GM21447 (cell line): ENCODE measurements at regions not wholly inside any gene's neighbourhood (a gene's known extent, or its start where the extent isn't known, plus 50 kb on each side); places are given as distances from the start of the nearest gene placed in this dataset.
"Not testable (repeated sequence)": the region's sequence is repeated elsewhere in the genome, so short reads cannot be mapped to it uniquely, and the experiment has no call there.

Experiments
- ATAC-seq: cut with Tn5 transposase; IDR thresholded peaks from one replicate; pipeline ENCODE4 v1.9.1; 2021; ENCODE audit not compliant: unreplicated experiment

DNA sequence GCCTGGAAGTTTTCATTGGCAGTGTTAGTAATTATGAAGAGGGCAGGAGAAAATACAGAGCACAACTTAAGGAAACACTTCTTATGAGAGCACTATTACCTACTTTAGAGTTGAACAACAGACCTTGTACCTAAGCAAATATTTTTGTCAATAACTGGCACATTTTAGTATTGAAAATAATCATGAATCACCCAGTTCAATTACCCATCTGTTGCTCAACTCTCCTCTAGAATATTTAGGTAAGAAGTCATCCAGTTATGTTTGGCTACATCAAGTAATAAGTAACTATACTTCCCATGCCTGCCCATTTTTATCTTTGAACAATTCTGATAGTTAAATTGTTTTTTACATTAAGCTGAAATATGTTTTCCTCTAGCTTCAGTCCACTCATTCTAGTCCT is 893.4 kb downstream of the DIAPH3 start:
- ATAC-seq = no peak

GRCh38 chr13:59274958-59275727 is 888.6 kb downstream of the DIAPH3 start:
- no peak for ATAC-seq

GRCh38 chr13:59276436-59276835 is 887.3 kb downstream of the DIAPH3 start:
- no peak for ATAC-seq

DNA sequence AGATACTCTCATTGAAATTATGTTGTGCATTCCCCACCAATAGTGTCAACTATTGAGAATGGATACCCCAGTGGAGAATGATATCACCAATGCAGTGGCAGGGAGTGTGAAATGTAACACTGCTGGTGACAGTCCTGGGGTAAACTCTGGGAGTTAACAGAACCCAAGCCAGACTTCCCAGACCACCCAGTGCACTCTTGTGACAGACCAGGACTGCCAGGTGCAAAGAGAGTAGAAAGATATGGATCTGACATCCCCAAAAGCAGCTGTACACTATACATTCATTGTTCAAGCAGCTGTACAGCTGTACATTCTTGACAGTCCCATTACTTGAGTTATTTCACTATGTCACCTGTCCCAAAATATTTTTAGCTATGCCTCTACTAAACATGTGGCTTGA is 886.6 kb downstream of the DIAPH3 start:
- ATAC-seq = no peak

DNA sequence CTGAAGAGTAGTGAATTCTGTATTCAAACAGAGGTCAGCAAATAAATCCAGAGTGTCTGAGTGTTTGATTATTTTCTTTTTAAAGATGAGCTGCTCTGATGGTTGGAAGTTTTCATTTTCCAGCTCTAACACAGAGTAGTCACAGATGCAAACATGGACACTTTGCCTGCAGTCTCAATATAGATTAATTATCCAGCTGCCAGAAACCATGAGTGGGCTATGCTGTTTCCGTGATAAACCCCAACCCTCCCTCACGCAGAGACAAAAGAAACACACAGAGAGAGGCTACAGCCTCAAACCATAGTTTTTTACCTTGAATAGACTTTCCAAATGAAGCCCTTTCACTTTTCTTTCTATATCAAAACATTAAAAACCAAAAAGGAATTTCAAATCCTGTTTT is 884.7 kb downstream of the DIAPH3 start:
- no peak for ATAC-seq

DNA sequence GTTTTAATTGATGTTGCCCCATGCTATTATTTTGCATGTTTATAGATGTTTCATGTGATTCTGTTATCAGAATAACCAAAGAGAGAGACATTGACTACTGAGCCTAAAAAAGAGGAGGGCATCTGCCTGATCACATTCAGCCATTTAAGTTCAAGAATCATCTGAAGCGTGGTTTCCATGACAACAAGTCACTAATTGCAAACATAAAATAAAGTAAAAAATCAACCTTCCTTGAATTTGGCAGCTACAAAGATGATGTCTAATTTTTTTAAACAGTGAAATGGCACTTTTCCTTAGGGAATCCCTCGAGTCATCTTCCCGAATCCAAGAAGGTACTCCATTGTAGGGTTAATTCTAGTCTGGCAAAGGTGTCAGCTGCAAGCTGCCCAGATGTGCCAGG is 884.2 kb downstream of the DIAPH3 start:
- ATAC-seq = no peak

GRCh38 chr13:59280297-59280696 is 883.4 kb downstream of the DIAPH3 start:
- ATAC-seq = no peak

DNA sequence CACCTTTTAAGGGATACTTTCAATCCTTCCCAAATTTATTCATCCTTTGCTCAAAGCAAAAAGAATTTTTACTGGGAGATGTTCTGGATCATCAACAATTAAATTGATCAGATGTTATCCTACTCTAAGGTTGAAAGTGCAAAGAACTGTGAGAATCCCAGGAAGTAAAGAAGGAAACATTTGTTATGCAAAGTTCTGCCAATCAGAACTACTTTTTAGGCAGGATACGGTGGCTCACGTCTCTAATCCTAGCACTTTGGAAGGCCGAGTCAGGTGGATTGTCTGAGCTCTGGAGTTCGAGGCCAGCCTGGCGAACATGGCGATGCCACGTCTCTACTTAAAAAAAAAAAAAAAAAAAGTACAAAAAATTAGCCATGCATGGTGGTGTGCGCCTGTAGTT is 882.3 kb downstream of the DIAPH3 start:
- no peak for ATAC-seq

DNA sequence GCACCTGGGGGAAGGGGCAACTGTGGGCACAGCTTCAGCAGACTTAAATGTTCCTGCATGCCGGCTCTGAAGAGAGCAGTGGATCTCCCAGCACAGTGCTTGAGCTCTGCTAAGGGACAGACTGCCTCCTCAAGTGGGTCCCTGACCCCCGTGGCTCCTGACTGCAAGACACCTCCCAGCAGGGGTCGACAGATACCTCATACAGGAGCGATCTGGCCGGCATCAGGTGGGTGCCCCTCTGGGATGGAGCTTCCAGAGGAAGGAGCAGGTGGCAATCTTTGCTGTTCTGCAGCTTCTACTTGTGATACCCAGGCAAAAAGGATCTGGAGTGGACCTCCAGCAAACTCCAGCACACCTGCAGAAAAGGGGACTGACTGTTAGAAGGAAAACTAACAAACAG is 871.5 kb downstream of the DIAPH3 start:
- not testable (repeated sequence) for ATAC-seq

GRCh38 chr13:59299584-59299983 is 864.1 kb downstream of the DIAPH3 start:
- no peak for ATAC-seq

- no peak for ATAC-seq
These were observed 863.2 kb downstream of the DIAPH3 start for GRCh38 chr13:59300355-59301173.

GRCh38 chr13:59301174-59301567 is 862.6 kb downstream of the DIAPH3 start:
- ATAC-seq = no peak

DNA sequence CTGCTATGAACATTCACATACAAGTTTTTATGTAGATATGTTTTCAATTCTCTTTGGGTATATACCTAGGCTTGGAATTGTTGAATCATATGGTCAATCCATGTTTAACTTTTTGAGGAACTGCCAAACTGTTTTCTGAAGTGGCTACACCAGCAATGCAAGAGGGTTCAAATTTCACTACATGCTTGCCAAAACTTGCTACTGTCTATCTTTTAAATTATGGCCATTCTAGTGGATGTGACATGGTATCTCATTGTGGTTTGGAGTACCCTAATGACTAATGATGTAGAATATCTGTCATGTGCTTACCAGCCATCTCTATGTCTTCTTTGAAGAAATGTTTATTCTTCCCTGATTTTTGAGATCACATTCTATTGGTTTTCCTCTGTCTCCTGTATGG is 860.3 kb downstream of the DIAPH3 start:
- no peak for ATAC-seq

GRCh38 chr13:59304596-59304995 is 859.1 kb downstream of the DIAPH3 start:
- no peak for ATAC-seq

GRCh38 chr13:59305896-59306295 is 857.8 kb downstream of the DIAPH3 start:
- ATAC-seq = no peak

DNA sequence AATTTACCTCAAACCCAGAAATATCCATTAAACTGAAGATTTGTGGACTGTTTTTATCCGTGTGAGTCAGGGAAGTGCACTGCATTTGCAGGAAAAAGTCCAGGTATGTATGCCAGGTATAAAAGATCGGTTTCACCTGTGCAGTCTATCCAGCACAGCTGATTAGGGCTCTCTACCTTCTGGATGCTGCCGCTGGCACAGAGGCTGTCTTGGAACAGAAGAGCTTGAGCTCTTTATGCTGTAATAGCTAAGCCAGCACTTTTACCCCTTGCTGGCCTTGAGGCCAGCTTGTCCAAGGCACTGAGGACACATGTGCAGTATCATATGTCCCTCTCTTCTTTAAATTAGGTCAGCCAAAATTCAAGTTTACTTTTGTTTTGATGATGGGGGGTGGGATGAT is 851.0 kb downstream of the DIAPH3 start:
- ATAC-seq = no peak

- ATAC-seq = no peak
These were observed 845.3 kb downstream of the DIAPH3 start for GRCh38 chr13:59318320-59318930.

GRCh38 chr13:59319276-59319675 is 844.5 kb downstream of the DIAPH3 start:
- no peak for ATAC-seq

DNA sequence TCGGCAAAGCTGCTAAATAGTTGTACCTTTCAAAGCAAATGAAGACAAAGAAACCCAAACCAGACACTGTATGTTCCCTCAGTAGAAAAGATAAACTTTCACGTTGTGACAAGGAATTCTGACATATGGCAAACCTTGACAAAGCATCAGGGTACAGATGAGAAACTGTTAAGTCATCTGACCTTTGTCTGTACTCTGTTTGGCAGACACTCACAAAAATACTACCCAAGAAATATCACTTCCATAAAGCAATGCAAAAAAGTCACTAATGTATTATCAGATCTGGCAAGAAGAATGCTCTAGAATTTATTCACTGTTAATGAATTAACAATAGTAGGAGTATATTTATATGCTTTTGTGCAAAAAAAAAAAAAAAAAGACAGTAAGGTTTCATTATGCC is 843.7 kb downstream of the DIAPH3 start:
- no peak for ATAC-seq

- not testable (repeated sequence) for ATAC-seq
These were observed 839.3 kb downstream of the DIAPH3 start for GRCh38 chr13:59324401-59324800.

GRCh38 chr13:59326717-59327116 is 837.0 kb downstream of the DIAPH3 start:
- ATAC-seq = no peak

DNA sequence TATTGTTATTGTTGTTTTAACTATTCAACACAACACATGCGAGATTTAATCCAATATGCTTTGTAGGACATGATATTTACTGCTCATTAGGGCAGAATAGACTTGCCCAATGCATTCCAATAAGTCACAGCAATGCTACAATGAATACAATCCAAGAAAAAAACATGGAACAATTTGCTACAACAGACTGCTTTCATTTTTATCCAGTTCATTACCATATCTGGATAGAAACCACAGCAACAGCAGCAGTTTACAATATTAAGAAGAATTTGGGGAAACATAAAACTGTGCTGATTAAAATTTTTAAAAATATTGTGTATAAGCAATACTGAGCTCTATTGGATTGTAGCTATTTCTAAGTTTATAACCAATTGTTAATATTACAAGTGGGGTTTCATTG is 833.0 kb downstream of the DIAPH3 start:
- no peak for ATAC-seq
